VCaP (cell line): ENCODE measurements at regions not wholly inside any gene's neighbourhood (a gene's known extent, or its start where the extent isn't known, plus 50 kb on each side); places are given as distances from the start of the nearest gene placed in this dataset.

Source experiments
- H3K27ac ChIP-seq: fragments of 450-650 bp; 2 replicates; pipeline ENCODE4 v1.5.1; 2017
- TF ChIP-seq, protein P1 (sequence below): fragments of 450-650 bp; conservative IDR thresholded peaks from 2 replicates; pipeline ENCODE4 v1.5.1; 2017; ENCODE audit warnings: mild to moderate bottlenecking, moderate library complexity

DNA sequence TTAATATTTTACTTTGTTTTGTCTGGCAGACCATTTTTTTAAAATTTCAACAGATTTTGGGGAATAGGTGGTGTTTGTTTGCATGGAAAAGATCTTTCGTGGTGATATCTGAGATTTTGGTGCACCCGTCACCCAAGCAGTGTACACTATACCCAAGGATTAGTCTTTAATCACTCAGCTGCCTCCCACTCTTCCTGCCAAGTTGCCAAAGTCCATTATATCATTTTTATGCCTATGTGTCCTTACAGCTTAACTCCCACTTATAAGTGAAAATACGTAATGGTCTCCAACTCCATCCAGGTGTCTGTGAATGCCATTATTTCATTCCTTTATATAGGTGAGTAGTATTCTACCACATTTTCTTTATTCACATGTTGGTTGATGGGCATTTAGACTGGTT is 281.7 kb upstream of the GK2 start:
- H3K27ac ChIP-seq: no peak overlapping the region
- TF ChIP-seq, protein P1, sequence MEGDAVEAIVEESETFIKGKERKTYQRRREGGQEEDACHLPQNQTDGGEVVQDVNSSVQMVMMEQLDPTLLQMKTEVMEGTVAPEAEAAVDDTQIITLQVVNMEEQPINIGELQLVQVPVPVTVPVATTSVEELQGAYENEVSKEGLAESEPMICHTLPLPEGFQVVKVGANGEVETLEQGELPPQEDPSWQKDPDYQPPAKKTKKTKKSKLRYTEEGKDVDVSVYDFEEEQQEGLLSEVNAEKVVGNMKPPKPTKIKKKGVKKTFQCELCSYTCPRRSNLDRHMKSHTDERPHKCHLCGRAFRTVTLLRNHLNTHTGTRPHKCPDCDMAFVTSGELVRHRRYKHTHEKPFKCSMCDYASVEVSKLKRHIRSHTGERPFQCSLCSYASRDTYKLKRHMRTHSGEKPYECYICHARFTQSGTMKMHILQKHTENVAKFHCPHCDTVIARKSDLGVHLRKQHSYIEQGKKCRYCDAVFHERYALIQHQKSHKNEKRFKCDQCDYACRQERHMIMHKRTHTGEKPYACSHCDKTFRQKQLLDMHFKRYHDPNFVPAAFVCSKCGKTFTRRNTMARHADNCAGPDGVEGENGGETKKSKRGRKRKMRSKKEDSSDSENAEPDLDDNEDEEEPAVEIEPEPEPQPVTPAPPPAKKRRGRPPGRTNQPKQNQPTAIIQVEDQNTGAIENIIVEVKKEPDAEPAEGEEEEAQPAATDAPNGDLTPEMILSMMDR: no peak

DNA sequence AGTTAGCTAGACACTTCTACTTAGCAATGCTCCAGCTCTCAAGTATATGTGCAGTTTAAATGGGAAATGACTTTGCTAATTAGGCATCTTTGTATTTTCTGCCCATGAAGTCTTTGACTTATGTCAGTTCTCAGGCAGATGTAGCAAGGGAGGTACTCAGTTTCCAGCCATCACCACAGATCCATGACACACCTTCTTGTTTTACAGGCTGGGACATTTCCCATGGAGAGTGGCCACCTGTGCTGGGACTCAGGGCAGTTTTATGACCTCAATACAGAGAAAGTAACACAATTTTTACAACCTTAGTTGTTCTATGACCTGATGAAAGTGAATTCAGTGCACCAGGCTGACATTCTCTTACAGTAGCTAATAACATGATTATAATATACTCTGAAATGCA is 280.7 kb upstream of the GK2 start:
- no peak overlapping the region for H3K27ac ChIP-seq
- TF ChIP-seq, protein P1: no peak

DNA sequence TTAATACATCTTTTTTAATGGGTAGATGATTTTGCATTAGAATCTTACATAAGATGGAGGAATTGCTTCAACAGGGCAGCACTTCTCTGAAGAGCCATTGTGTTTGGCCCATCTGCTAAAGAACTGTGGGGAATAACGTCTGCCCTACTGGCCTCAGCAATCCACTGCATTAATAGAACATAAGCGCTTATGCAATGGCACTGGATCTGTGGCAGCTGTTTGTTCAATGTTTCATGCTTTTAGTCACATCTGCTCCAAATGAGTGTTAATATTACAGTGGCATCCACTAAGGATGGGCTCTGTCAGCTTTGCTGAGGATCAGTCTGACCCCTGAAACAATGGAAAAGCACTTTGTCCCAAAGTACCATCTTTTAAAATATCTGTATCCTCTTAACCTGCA is 279.0 kb upstream of the GK2 start:
- H3K27ac ChIP-seq: no peak overlapping the region
- TF ChIP-seq, protein P1: no peak

DNA sequence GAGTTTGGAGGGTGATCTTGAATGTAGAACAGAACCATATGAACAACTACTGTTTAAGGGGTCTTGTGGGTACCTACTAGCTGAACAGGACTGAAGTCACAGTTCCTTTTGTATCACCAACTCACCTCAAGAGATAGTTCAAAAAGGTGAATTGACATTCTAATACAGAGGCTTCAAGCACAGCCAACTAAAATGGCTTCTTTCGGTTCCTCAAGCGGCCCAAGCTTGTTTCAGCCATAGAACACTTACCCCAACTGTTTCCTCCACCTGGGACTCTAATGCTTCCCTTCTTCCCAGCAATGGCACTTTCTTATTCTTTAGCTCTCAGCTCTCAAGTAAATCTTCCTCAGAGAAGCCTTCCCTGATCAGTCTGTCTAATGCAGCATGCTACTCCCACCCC is 277.5 kb upstream of the GK2 start:
- H3K27ac ChIP-seq: no peak overlapping the region
- TF ChIP-seq, protein P1: no peak

DNA sequence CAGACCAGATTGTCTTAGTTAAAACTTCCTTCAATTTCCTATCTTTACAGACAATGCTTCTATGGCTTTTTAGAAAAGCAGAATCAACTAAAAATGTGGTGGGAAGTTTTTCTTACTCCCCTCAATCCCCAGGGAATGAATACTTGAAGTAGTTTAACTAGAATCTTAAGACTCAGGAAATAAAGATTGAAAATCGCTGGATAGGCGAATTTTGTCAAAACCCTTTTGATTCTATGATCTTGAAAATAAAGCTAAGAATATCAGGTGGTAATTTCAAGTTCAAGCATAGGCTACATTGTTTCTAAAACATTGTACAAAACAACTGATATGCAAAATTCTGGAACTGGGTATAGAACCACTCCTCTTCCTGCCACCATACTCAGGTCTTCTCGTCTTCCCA is 276.5 kb upstream of the GK2 start:
- TF ChIP-seq, protein P1: no peak
- no peak overlapping the region for H3K27ac ChIP-seq

DNA sequence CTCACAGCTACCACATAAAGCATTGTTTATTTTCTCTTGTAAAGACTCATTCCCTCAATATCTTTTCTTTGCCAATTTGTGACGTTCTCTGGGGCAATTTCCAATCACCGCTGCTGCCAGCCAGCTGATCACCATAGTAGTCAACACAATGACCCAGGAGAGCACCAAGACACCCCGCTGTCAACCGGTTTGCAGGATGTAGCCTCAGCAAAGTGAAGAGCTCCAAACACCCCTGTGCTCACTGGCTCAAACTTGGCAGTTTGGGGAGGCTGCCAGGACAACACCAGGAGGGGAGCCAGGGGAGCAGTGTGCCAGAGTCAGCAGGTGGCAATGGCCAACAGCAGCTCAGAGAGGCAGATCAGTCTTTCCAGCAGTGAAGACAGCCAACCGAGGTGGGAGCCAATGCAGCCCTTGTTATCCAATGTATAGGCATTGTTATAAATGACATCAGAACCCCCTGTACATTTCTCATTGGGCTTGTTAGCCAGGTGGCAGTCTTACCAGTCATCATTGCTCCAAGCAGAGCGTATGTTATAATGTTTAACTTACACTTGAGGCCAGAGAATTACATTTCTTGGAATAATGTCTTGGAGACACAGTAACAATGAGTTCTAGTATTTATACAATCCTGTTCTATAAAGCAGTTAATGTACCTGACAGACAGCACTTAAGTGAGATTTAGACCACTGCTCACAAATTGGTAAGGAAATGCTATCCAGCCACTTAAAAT is 274.9 kb upstream of the GK2 start:
- H3K27ac ChIP-seq: no peak overlapping the region
- TF ChIP-seq, protein P1: no peak

DNA sequence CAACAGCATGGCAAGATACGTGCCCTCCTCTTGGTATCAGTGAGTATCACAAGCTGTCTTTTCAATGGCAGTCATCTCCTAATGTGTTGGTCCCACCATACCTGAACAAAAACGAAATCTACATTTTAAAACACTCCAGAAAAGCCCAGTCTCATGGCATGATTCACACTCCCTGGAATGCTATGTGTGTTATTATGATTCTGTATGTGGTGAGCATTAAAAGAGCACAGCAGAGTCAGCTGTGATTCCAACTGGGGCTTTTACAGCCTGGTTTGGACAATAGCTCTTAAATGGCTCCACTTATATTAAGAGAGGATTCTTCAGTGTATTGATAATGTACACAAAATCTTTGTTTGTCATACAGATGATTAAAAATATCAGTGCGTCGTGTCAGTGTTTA is 274.1 kb upstream of the GK2 start:
- TF ChIP-seq, protein P1: no peak
- H3K27ac ChIP-seq: no peak overlapping the region
